ENCODE measurements at regions not wholly inside any gene's neighbourhood (a gene's known extent, or its start where the extent isn't known, plus 50 kb on each side); places are given as distances from the start of the nearest gene placed in this dataset.

DNA sequence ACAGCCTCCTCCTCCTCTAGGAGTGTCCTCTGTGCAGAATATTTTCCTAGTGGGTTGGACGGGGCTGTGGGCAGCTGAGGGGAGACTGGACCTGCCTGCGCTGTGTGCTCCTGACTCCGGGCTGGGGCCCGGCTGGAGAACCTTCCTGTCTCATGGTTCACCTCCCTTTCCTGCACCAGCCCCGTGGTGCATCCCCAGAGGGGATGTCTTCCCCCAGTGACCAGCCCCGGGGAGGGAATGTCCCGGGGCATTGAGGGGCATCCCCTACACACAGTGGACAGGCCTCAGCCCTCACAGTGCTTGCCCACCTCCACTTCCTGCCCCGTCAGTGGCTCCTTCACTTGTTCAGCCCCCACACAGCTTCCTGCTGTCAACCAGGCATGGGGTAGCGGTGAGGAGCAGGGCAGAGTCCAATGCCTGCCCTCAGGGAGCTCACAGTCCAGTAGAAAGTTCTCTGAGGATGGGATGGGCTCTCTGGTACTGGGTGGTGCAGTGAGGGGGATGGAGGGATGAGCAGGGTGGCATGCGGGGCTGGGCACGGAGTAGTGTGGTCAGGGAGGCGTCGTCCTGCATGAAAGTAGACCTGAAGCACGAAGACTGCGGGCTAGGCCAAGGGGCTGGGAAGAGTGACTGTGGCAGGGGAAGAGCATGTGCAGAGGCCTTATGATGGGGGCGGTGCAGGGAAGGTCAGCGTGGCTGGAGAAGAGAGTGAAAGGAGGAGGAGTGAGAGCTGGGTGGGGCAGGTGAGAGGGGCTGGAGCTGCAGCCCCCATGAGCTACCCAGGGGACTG, 52.1 kb upstream of the PITX1 start:
- no peak for DNase-seq

DNA sequence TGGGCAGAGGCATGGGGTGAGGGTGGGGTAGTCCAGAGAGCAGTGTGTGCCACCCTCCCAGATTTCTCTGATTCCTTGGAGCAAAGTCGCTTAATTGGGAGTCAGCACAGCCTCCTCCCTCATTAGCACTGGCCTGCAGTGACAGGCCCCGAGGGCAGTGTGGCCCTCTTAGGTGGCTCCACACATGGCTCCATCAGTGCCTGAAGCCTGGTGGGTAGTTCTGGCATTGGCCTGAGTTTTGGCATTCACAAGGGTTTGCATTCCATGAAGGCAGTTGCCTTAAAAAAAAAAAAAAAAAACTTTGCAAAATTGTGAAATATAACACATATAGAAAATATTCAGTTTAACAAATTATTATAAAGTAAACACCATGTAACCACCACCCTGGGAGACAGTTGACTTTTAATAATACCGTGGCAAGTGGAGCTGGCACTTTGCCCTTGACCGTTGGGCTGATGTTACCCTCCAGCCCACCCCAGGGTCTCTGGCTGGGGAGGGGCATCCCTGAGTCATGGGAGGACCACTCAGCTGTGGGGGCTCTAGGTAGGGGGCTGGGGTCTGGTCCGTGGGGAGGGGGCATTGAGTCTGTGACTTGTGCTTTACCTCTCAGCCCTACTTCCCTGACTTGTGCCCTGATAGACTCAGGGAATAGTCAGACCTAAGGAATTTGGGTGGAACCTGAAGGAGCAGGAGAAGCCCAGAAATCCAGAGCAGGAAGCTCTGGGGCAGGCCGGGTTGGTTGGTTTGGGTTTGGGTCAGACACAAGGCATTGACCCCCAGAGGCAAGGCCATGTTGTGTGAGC, 51.3 kb upstream of the PITX1 start:
- DNase-seq: no peak

Data from effector CD8-positive, alpha-beta T cell (primary cell).